ENCODE measurements at regions not wholly inside any gene's neighbourhood (a gene's known extent, or its start where the extent isn't known, plus 50 kb on each side); places are given as distances from the start of the nearest gene placed in this dataset.

- ATAC-seq (no peak), DNase-seq (ENCODE audit: low read depth, low spot score) (no peak)
- Histone ChIP-seq H3K27ac (ENCODE audit: low read length) (no peak overlapping the region), H3K27me3 (ENCODE audit: control insufficient read depth, insufficient read depth, low read length) (no peaks in the 10 kb centered on the region), H3K4me1 (ENCODE audit: control insufficient read depth, insufficient read depth, low read length) (no peaks in the 10 kb centered on the region), H3K36me3 (ENCODE audit: control insufficient read depth, insufficient read depth, low read length) (no peaks in the 10 kb centered on the region), H3K4me3 (ENCODE audit: low read depth in 2 of 2, low read length in 2 of 2) (no peak overlapping the region), H3K9me3 (ENCODE audit: control insufficient read depth, insufficient read depth, low read depth, low read length) (no peaks in the 10 kb centered on the region)
- ChIA-PET POLR2A (no interaction called here), CTCF (no interaction called here)
- no TSS peak for BruUV-seq (replicated peaks)
- TF ChIP-seq POLR2AphosphoS5 (IDR thresholded peaks at IDR 0.05; ENCODE audit: low read depth, low read length) (no peak), CTCF (IDR thresholded peaks at IDR 0.05) (no peak), REST (IDR thresholded peaks at IDR 0.05; ENCODE audit: insufficient read depth in 1 of 2, low read depth in 2 of 2, low read length in 1 of 2) (no peak), TCF7L2 (IDR thresholded peaks at IDR 0.05; ENCODE audit: low read depth, low read length) (no peak), SIN3A (IDR thresholded peaks at IDR 0.05; ENCODE audit: borderline replicate concordance, insufficient read depth, low read depth, low read length) (no peak)
- intact Hi-C loops (cut with micrococcal nuclease; ENCODE audit: unreplicated experiment) (no loop called here), in situ Hi-C loops (cut with HindIII; ENCODE audit: low pct_unique_long_range_greater_than_20kb, low sequenced_read_pairs) (no loop called here)
Observed at GRCh38 chr12:124114316-124114715, 141.3 kb downstream of the ZNF664 start.

GRCh38 chr12:124115496-124115895 is 142.5 kb downstream of the ZNF664 start:
- ATAC-seq (no peak), DNase-seq (ENCODE audit: low read depth, low spot score) (no peak)
- intact Hi-C loops (cut with micrococcal nuclease; ENCODE audit: unreplicated experiment) (no loop called here), in situ Hi-C loops (cut with HindIII; ENCODE audit: low pct_unique_long_range_greater_than_20kb, low sequenced_read_pairs) (no loop called here)
- TF ChIP-seq TCF7L2 (IDR thresholded peaks at IDR 0.05; ENCODE audit: low read depth, low read length): no peak
- TF ChIP-seq POLR2AphosphoS5 (IDR thresholded peaks at IDR 0.05; ENCODE audit: low read depth, low read length): no peak
- TF ChIP-seq CTCF (IDR thresholded peaks at IDR 0.05): no peak
- TF ChIP-seq SIN3A (IDR thresholded peaks at IDR 0.05; ENCODE audit: borderline replicate concordance, insufficient read depth, low read depth, low read length): no peak
- no peak for TF ChIP-seq REST (IDR thresholded peaks at IDR 0.05; ENCODE audit: insufficient read depth in 1 of 2, low read depth in 2 of 2, low read length in 1 of 2)
- CTCF ChIA-PET: no interaction called here
- H3K36me3 ChIP-seq (ENCODE audit: control insufficient read depth, insufficient read depth, low read length): no peaks in the 10 kb centered on the region
- no peaks in the 10 kb centered on the region for H3K4me1 ChIP-seq (ENCODE audit: control insufficient read depth, insufficient read depth, low read length)
- no peak overlapping the region for H3K27ac ChIP-seq (ENCODE audit: low read length)
- no TSS peak for BruUV-seq (replicated peaks)
- H3K4me3 ChIP-seq (ENCODE audit: low read depth in 2 of 2, low read length in 2 of 2): no peak overlapping the region
- H3K27me3 ChIP-seq (ENCODE audit: control insufficient read depth, insufficient read depth, low read length): no peaks in the 10 kb centered on the region
- POLR2A ChIA-PET: interaction anchor here (0.7 kb wide), 1 partner anchor 1442 kb away, joined by 4 read pairs; no protein-coding TSS in a partner anchor
- no peaks in the 10 kb centered on the region for H3K9me3 ChIP-seq (ENCODE audit: control insufficient read depth, insufficient read depth, low read depth, low read length)

Measured in Panc1 (cell line).